Transverse colon (tissue), 4 donors: ENCODE measurements at regions not wholly inside any gene's neighbourhood (a gene's known extent, or its start where the extent isn't known, plus 50 kb on each side); places are given as distances from the start of the nearest gene placed in this dataset.

Experiments
- DNase-seq: peaks from one replicate; pipeline ENCODE4 v3.0.0-alpha.2; 2019
- H3K27ac ChIP-seq, 4 donors: fragments of 200-600 bp; sonication (generic); 2 replicates each; pipeline ENCODE4 v1.5.1; 2016 to 2018; ENCODE audit warnings: inconsistent platforms in 4 of 4
- H3K27me3 ChIP-seq: fragments of 200-600 bp; sonication (generic); 2 replicates; pipeline ENCODE4 v1.5.1; 2017; ENCODE audit warnings: inconsistent platforms
- H3K36me3 ChIP-seq, 4 donors: fragments of 200-600 bp; sonication (generic); 2 replicates each; pipeline ENCODE4 v1.5.1; 2017 to 2019; ENCODE audit warnings: inconsistent platforms in 4 of 4
- H3K4me1 ChIP-seq, 4 donors: fragments of 200-600 bp; sonication (generic); 2 replicates each; pipeline ENCODE4 v1.5.1; 2017 to 2020; ENCODE audit warnings: inconsistent platforms in 4 of 4
- H3K4me3 ChIP-seq, 4 donors: fragments of 200-600 bp; sonication (generic); 1 replicate in 1 of 4; 2 replicates in 3 of 4; pipeline versions ENCODE4 v1.5.1 to v1.6.1; 2017 to 2019; ENCODE audit warnings: inconsistent platforms in 4 of 4
- H3K9me3 ChIP-seq, 2 donors: fragments of 200-600 bp; sonication (generic); 2 replicates each; pipeline ENCODE4 v1.5.1; 2017 to 2019; ENCODE audit warnings: inconsistent platforms in 2 of 2
- EP300 ChIP-seq: sonication (generic); formaldehyde crosslinking; IDR thresholded peaks from one replicate; pipeline ENCODE4 v1.6.1; 2017; ENCODE audit warnings: antibody characterized with exemption, low read depth
- POLR2A ChIP-seq: fragments of 450-650 bp; IDR thresholded peaks from one replicate; pipeline ENCODE4 v1.6.1; 2016; ENCODE audit warnings: antibody characterized with exemption, mild to moderate bottlenecking, moderate library complexity
- POLR2AphosphoS5 ChIP-seq, 3 donors: sonication (generic); formaldehyde crosslinking; IDR thresholded peaks; one replicate each; pipeline ENCODE4 v1.6.1; 2016; ENCODE audit warnings: antibody characterized with exemption in 3 of 3
- WGBS, 2 donors: methylation state at CpG; one replicate each; pipeline ENCODE4 v1.1.5; 2018; ENCODE audit warnings: low coverage in 1 of 2; 5-methylcytosine and 5-hydroxymethylcytosine counted together
- in situ Hi-C, 4 donors: fragments of 200-750 bp; cut with MboI; loops; one replicate each; pipeline versions ENCODE4 v1.15.0 to v1.15.1; 2017; ENCODE audit warnings: low sequenced_read_pairs in 3 of 4, low pct_ligation_motif_present in 1 of 4, low pct_unique_long_range_greater_than_20kb in 1 of 4
- intact Hi-C: fragments of 100-400 bp; cut with DNase I; formaldehyde crosslinking; loops from one replicate; pipeline ENCODE4 v1.15.1; 2023; ENCODE audit warnings: low total_unique reads
- TF ChIP-seq, protein P1 (sequence below), 5 experiments: fragments of 200-600 bp in 3 of 5; fragments of 450-650 bp in 2 of 5; sonication (generic) in 3 of 5; IDR thresholded peaks; 1 replicate in 2 of 5; 2 replicates in 3 of 5; pipeline ENCODE4 v1.5.1; 2016 to 2017; ENCODE audit warnings: antibody characterized with exemption in 5 of 5, inconsistent platforms in 3 of 5, mild to moderate bottlenecking in 2 of 5, moderate library complexity in 1 of 5

DNA sequence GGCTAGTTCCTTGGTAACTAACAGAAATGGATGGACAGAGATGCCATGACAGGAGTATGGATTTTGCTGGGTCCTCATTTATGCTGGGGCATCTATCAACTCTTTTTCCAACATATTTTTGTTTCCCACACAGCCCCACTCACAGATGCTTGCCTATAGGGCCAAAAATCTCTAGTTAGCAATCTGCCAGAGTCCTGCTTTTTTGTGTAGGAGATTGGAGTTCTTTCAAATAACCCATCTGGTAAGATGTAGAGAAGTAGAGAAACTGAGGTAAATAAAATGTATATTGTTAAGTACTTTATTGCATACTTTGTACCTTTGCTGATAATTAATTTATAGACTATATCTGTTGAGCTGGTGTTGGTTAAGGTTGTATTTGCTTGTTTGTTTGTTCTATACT lies 456.5 kb upstream of the GOLIM4 start:
- TF ChIP-seq EP300 (no peak), POLR2A (no peak), POLR2AphosphoS5 (IDR thresholded peaks at IDR 0.05) (no peak)
- TF ChIP-seq, protein P1, sequence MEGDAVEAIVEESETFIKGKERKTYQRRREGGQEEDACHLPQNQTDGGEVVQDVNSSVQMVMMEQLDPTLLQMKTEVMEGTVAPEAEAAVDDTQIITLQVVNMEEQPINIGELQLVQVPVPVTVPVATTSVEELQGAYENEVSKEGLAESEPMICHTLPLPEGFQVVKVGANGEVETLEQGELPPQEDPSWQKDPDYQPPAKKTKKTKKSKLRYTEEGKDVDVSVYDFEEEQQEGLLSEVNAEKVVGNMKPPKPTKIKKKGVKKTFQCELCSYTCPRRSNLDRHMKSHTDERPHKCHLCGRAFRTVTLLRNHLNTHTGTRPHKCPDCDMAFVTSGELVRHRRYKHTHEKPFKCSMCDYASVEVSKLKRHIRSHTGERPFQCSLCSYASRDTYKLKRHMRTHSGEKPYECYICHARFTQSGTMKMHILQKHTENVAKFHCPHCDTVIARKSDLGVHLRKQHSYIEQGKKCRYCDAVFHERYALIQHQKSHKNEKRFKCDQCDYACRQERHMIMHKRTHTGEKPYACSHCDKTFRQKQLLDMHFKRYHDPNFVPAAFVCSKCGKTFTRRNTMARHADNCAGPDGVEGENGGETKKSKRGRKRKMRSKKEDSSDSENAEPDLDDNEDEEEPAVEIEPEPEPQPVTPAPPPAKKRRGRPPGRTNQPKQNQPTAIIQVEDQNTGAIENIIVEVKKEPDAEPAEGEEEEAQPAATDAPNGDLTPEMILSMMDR (IDR thresholded peaks at IDR 0.05), result no peak
- H3K4me3 ChIP-seq, result no peak overlapping the region
- no peaks in the 10 kb centered on the region for H3K9me3 ChIP-seq
- H3K27ac ChIP-seq, result no peak overlapping the region
- in situ Hi-C loops, result no loop called here
- H3K27me3 ChIP-seq, result no peaks in the 10 kb centered on the region
- no peak for DNase-seq
- intact Hi-C loops, result no loop called here
- H3K4me1 ChIP-seq, result no peaks in the 10 kb centered on the region
- no peaks in the 10 kb centered on the region for H3K36me3 ChIP-seq

DNA sequence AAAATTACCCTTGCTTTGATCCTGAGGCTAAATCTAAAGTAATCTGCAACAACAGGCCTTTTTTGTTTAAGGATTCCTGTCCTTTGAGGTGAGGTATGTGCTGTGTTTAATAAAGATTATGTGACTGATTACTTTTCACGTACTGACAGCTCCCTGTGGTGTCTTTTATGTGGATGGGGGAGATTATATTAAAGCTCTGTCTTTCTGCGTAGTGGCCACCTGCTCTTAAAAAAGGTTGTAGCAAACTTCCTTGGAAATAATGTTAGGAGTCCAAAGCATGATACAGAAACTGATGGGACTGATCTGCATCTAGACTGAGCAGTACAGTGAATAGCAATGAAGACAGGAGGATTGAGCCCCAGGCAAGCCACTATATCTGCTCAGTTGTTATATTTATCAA lies 453.0 kb upstream of the GOLIM4 start:
- DNase-seq, result no peak
- TF ChIP-seq POLR2AphosphoS5 (IDR thresholded peaks at IDR 0.05), result no peak
- TF ChIP-seq, protein P1 (IDR thresholded peaks at IDR 0.05), result no peak
- TF ChIP-seq POLR2A, result no peak
- TF ChIP-seq EP300, result no peak
- in situ Hi-C loops, result no loop called here
- H3K27me3 ChIP-seq, result no peaks in the 10 kb centered on the region
- 66 to 73% methylated on average over 2 of the region's 2 CpGs for WGBS, 2 donors
- H3K9me3 ChIP-seq, result no peaks in the 10 kb centered on the region
- H3K4me3 ChIP-seq, result no peak overlapping the region
- H3K4me1 ChIP-seq, result no peaks in the 10 kb centered on the region
- no peaks in the 10 kb centered on the region for H3K36me3 ChIP-seq
- no peak overlapping the region for H3K27ac ChIP-seq
- intact Hi-C loops, result no loop called here

DNA sequence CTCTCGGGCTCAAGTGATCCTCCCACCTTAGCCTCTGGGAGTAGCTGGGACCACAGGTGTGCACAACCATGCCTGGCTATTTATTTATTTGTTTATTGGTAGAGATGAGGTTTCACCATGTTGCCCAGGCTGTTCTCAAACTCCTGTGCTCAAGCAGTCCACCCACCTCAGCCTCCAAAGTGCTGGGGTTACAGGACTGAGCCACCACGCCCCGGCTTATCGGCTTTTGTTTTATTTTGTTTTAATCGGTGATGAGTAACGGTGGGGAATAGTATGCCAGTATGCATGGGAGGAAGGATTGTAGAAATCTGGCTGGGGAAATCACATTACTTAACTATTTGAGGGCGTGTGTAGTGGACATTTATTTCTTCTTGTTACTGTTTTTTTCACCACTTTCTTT lies 451.0 kb upstream of the GOLIM4 start:
- no peaks in the 10 kb centered on the region for H3K4me1 ChIP-seq
- WGBS, 2 donors, result 89 to 92% methylated on average over 6 to 7 of the region's 7 CpGs
- no peaks in the 10 kb centered on the region for H3K36me3 ChIP-seq
- in situ Hi-C loops (no loop called here), intact Hi-C loops (no loop called here)
- no peak overlapping the region for H3K27ac ChIP-seq
- H3K4me3 ChIP-seq, result no peak overlapping the region
- TF ChIP-seq EP300 (no peak), POLR2AphosphoS5 (IDR thresholded peaks at IDR 0.05) (no peak), POLR2A (no peak)
- TF ChIP-seq, protein P1 (IDR thresholded peaks at IDR 0.05), result no peak
- no peaks in the 10 kb centered on the region for H3K9me3 ChIP-seq
- no peaks in the 10 kb centered on the region for H3K27me3 ChIP-seq
- DNase-seq, result no peak

DNA sequence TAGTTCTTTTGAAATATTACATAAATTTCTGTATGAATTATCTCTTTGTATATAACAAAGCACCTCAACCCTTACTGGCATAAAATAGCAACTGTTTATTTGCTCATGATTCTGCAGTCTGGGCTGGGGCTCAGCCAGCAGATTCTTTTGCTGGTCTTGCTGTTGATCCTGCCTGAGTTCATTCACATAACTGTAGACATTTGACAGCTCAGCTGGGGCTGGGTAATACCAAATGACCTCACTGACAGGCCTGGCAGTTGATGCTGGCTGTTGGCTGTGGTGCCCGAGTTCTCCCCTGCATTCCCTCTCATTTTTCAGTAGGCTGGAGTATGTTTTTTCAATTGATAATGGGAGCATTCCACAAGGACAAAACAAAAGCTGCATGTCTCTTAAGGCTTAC lies 449.9 kb upstream of the GOLIM4 start:
- Histone ChIP-seq H3K4me3 (no peak overlapping the region), H3K27ac (no peak overlapping the region), H3K36me3 (no peaks in the 10 kb centered on the region), H3K9me3 (no peaks in the 10 kb centered on the region), H3K27me3 (no peaks in the 10 kb centered on the region), H3K4me1 (no peaks in the 10 kb centered on the region)
- TF ChIP-seq, protein P1 (IDR thresholded peaks at IDR 0.05), result no peak
- peak in 1 of 3 donors; percentile 18 for TF ChIP-seq POLR2AphosphoS5 (IDR thresholded peaks at IDR 0.05)
- TF ChIP-seq POLR2A, result no peak
- no peak for TF ChIP-seq EP300
- WGBS, 2 donors, result 53% methylated on average over 1 of the region's 1 CpG; no CpG with 5 or more reads in 1 of the 2 donors
- intact Hi-C loops, result no loop called here
- in situ Hi-C loops, result no loop called here
- no peak for DNase-seq
